GM23338 (cell line): ENCODE measurements at regions not wholly inside any gene's neighbourhood (a gene's known extent, or its start where the extent isn't known, plus 50 kb on each side); places are given as distances from the start of the nearest gene placed in this dataset.

Experiments
- CREB1 ChIP-seq: fragments of 250-450 bp; sonication (Bioruptor Pico); IDR thresholded peaks from 2 replicates; pipeline ENCODE4 v1.5.0; 2020; ENCODE audit warnings: low read depth, mild to moderate bottlenecking, moderate library complexity
- EZH2 ChIP-seq: fragments of 200-600 bp; sonication (generic); IDR thresholded peaks from one replicate; pipeline ENCODE4 v1.8.0; 2017; ENCODE audit warnings: antibody characterized with exemption, mild to moderate bottlenecking, low read depth; ENCODE audit not compliant: unreplicated experiment
- EZH2phosphoT487 ChIP-seq: fragments of 200-600 bp; sonication (generic); IDR thresholded peaks from one replicate; pipeline ENCODE4 v1.8.1; 2018; ENCODE audit warnings: antibody characterized with exemption; ENCODE audit not compliant: unreplicated experiment
- NANOG ChIP-seq: IDR thresholded peaks from 2 replicates; pipeline ENCODE4 v1.6.1; 2016; ENCODE audit warnings: antibody characterized with exemption, borderline replicate concordance
- POLR2AphosphoS5 ChIP-seq: IDR thresholded peaks from 2 replicates; pipeline ENCODE4 v1.6.1; 2016; ENCODE audit warnings: antibody characterized with exemption, low read depth
- REST ChIP-seq: IDR thresholded peaks from one replicate; pipeline ENCODE4 v1.6.1; 2018; ENCODE audit warnings: antibody characterized with exemption; ENCODE audit not compliant: unreplicated experiment
- ZNF114 ChIP-seq: fragments of 250-450 bp; sonication (Bioruptor Pico); IDR thresholded peaks from 2 replicates; pipeline ENCODE4 v1.5.0; 2020; ENCODE audit warnings: mild to moderate bottlenecking, moderate library complexity
- ZNF462 ChIP-seq: fragments of 250-450 bp; sonication (Bioruptor Pico); IDR thresholded peaks from 2 replicates; pipeline ENCODE4 v1.5.0; 2020; ENCODE audit warnings: mild to moderate bottlenecking, moderate library complexity
- TF ChIP-seq, protein P1 (sequence below), 2 experiments: fragments of 200-600 bp in 1 of 2; sonication (generic) in 1 of 2; conservative IDR thresholded peaks; 2 replicates each; pipeline versions ENCODE4 v1.5.1 to v1.6.1; 2016 to 2017; ENCODE audit warnings: antibody characterized with exemption in 2 of 2, low read depth in 2 of 2, mild to moderate bottlenecking in 2 of 2, moderate library complexity in 1 of 2
- TF ChIP-seq, protein P2 (sequence below): IDR thresholded peaks from 2 replicates; pipeline ENCODE4 v1.6.1; 2016; ENCODE audit warnings: antibody characterized with exemption

GRCh38 chr15:72995849-72996248, 56.4 kb upstream of the NEO1 start:
- TF ChIP-seq, protein P1, sequence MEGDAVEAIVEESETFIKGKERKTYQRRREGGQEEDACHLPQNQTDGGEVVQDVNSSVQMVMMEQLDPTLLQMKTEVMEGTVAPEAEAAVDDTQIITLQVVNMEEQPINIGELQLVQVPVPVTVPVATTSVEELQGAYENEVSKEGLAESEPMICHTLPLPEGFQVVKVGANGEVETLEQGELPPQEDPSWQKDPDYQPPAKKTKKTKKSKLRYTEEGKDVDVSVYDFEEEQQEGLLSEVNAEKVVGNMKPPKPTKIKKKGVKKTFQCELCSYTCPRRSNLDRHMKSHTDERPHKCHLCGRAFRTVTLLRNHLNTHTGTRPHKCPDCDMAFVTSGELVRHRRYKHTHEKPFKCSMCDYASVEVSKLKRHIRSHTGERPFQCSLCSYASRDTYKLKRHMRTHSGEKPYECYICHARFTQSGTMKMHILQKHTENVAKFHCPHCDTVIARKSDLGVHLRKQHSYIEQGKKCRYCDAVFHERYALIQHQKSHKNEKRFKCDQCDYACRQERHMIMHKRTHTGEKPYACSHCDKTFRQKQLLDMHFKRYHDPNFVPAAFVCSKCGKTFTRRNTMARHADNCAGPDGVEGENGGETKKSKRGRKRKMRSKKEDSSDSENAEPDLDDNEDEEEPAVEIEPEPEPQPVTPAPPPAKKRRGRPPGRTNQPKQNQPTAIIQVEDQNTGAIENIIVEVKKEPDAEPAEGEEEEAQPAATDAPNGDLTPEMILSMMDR (conservative IDR thresholded peaks at IDR 0.05; ENCODE audit: low read depth in 2 of 2): no peak
- no peak for TF ChIP-seq EZH2phosphoT487
- TF ChIP-seq ZNF114: no peak
- no peak for TF ChIP-seq EZH2
- TF ChIP-seq REST: no peak
- TF ChIP-seq POLR2AphosphoS5: no peak
- TF ChIP-seq, protein P2, sequence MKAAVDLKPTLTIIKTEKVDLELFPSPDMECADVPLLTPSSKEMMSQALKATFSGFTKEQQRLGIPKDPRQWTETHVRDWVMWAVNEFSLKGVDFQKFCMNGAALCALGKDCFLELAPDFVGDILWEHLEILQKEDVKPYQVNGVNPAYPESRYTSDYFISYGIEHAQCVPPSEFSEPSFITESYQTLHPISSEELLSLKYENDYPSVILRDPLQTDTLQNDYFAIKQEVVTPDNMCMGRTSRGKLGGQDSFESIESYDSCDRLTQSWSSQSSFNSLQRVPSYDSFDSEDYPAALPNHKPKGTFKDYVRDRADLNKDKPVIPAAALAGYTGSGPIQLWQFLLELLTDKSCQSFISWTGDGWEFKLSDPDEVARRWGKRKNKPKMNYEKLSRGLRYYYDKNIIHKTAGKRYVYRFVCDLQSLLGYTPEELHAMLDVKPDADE: no peak
- TF ChIP-seq NANOG: no peak
- no peak for TF ChIP-seq CREB1 (CRISPR knock-in tag)
- TF ChIP-seq ZNF462: no peak
